ENCODE measurements at regions not wholly inside any gene's neighbourhood (a gene's known extent, or its start where the extent isn't known, plus 50 kb on each side); places are given as distances from the start of the nearest gene placed in this dataset.

DNA sequence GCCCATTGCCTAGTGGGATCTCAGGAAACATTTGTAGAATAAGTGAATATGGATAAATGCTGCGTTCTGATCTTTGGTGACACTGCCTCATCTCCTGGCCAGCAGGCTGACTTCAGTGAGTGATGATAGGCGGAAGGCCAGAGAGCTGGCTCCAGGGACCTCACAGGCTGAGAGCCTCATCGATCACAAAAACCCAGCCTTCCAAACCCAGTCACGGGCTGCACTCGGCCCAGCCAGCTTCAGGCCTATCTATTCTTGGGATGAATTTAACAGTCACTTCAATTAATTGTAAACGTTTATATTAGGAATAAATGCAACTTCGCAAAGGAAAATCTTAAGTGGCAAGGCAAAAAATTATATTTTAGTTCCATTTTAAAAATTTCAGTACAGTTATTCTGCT, 201.6 kb downstream of the IRX2 start:
- TF ChIP-seq, protein P1, sequence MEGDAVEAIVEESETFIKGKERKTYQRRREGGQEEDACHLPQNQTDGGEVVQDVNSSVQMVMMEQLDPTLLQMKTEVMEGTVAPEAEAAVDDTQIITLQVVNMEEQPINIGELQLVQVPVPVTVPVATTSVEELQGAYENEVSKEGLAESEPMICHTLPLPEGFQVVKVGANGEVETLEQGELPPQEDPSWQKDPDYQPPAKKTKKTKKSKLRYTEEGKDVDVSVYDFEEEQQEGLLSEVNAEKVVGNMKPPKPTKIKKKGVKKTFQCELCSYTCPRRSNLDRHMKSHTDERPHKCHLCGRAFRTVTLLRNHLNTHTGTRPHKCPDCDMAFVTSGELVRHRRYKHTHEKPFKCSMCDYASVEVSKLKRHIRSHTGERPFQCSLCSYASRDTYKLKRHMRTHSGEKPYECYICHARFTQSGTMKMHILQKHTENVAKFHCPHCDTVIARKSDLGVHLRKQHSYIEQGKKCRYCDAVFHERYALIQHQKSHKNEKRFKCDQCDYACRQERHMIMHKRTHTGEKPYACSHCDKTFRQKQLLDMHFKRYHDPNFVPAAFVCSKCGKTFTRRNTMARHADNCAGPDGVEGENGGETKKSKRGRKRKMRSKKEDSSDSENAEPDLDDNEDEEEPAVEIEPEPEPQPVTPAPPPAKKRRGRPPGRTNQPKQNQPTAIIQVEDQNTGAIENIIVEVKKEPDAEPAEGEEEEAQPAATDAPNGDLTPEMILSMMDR (IDR thresholded peaks at IDR 0.05): no peak
- no peak for TF ChIP-seq POLR2A (IDR thresholded peaks at IDR 0.05)
- TF ChIP-seq EP300 (IDR thresholded peaks at IDR 0.05): no peak
